Peyer's patch (tissue), 4 donors: ENCODE measurements at regions not wholly inside any gene's neighbourhood (a gene's known extent, or its start where the extent isn't known, plus 50 kb on each side); places are given as distances from the start of the nearest gene placed in this dataset.

Source experiments
- DNase-seq, 3 donors: peaks; one replicate each; pipeline ENCODE4 v3.0.0-alpha.2; 2017 to 2019
- H3K27ac ChIP-seq, 4 donors: fragments of 200-600 bp; sonication (generic); one replicate each; pipeline ENCODE4 v1.5.1; 2016 to 2019
- H3K27me3 ChIP-seq, 2 donors: fragments of 200-600 bp; sonication (generic); one replicate each; pipeline ENCODE4 v1.5.1; 2019
- H3K36me3 ChIP-seq, 3 donors: fragments of 200-600 bp; sonication (generic); one replicate each; pipeline ENCODE4 v1.5.1; 2016 to 2019
- H3K4me1 ChIP-seq, 4 donors: fragments of 200-600 bp; sonication (generic); one replicate each; pipeline ENCODE4 v1.5.1; 2016 to 2019
- H3K4me3 ChIP-seq, 4 donors: fragments of 200-600 bp; sonication (generic); 1 replicate in 3 of 4; 2 replicates in 1 of 4; pipeline ENCODE4 v1.5.1; 2016 to 2019; ENCODE audit warnings: mild to moderate bottlenecking in 1 of 4
- H3K9me3 ChIP-seq, 4 donors: fragments of 200-600 bp; sonication (generic); one replicate each; pipeline ENCODE4 v1.5.1; 2016 to 2019; ENCODE audit warnings: mild to moderate bottlenecking in 1 of 4
- CTCF ChIP-seq, 6 experiments: fragments of 450-650 bp in 4 of 6; fragments of 200-600 bp in 2 of 6; sonication (generic) in 1 of 6; IDR thresholded peaks; one replicate each; pipeline ENCODE4 v1.5.1; 2017 to 2019; ENCODE audit warnings: antibody characterized with exemption in 6 of 6, mild to moderate bottlenecking in 3 of 6, moderate library complexity in 1 of 6
- POLR2A ChIP-seq, 2 donors: fragments of 450-650 bp; IDR thresholded peaks; one replicate each; pipeline ENCODE4 v1.5.1; 2017; ENCODE audit warnings: antibody characterized with exemption in 2 of 2, mild to moderate bottlenecking in 2 of 2, moderate library complexity in 2 of 2

DNA sequence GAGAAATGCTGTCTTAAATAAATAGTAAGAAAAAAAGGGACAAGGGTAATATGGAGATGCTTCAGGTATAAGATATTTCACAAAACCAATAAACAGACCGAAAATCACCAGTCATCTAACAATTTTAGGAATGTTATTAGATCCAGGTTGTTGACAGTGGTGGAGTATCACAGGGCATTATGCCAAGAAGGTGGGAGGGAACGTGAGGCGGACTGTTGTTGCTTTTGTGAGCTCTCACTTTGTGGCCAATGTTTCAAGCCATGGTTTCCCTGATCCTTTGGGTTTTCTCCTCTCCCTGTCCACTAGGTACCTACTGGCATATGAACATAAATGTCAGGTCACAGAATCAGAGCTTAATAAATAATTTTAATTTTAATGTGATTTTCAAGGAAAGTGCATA lies 790.3 kb upstream of the SLITRK1 start:
- Histone ChIP-seq H3K4me1 (no peaks in the 10 kb centered on the region), H3K9me3 (no peaks in the 10 kb centered on the region), H3K4me3 (no peak overlapping the region), H3K27me3 (no peaks in the 10 kb centered on the region), H3K36me3 (no peaks in the 10 kb centered on the region), H3K27ac (no peak overlapping the region)
- TF ChIP-seq CTCF (IDR thresholded peaks at IDR 0.05): no peak
- no peak for TF ChIP-seq POLR2A (IDR thresholded peaks at IDR 0.05)
- DNase-seq: no peak

DNA sequence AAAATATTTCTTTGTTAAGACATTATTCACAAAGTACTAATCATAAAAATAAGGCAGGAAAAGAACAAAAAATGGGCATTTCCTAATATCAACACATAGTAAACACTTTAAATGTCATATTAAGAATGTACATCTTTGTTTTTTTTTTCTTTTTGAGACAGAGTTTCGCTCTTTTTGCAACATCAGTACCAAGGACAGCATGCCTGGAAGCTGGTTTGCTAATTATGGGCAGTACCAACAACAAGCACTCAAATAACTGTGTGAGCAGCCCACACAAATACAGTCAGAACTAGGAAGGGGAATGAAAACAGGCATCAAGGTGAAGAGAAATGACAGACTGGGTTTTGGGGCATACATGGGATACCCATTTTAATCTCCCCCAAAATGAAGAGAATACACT lies 788.0 kb upstream of the SLITRK1 start:
- no peak for DNase-seq
- Histone ChIP-seq H3K36me3 (no peaks in the 10 kb centered on the region), H3K4me3 (no peak overlapping the region), H3K27me3 (no peaks in the 10 kb centered on the region), H3K9me3 (no peaks in the 10 kb centered on the region), H3K27ac (no peak overlapping the region), H3K4me1 (no peaks in the 10 kb centered on the region)
- TF ChIP-seq CTCF (IDR thresholded peaks at IDR 0.05) (no peak), POLR2A (IDR thresholded peaks at IDR 0.05) (no peak)

- Histone ChIP-seq H3K4me1 (no peaks in the 10 kb centered on the region), H3K9me3 (no peaks in the 10 kb centered on the region), H3K27me3 (no peaks in the 10 kb centered on the region), H3K36me3 (no peaks in the 10 kb centered on the region), H3K27ac (peak overlapping the region in 1 of 4 donors; percentile 56), H3K4me3 (no peak overlapping the region)
- TF ChIP-seq POLR2A (IDR thresholded peaks at IDR 0.05) (no peak), CTCF (IDR thresholded peaks at IDR 0.05) (no peak)
- DNase-seq: no peak
Measured at GRCh38 chr13:84668637-84669036, 786.4 kb upstream of the SLITRK1 start.

GRCh38 chr13:84662491-84662890 lies 780.2 kb upstream of the SLITRK1 start:
- H3K27ac ChIP-seq: no peak overlapping the region
- no peaks in the 10 kb centered on the region for H3K9me3 ChIP-seq
- no peak for DNase-seq
- no peaks in the 10 kb centered on the region for H3K4me1 ChIP-seq
- TF ChIP-seq CTCF (IDR thresholded peaks at IDR 0.05) (no peak), POLR2A (IDR thresholded peaks at IDR 0.05) (no peak)
- no peaks in the 10 kb centered on the region for H3K36me3 ChIP-seq
- H3K27me3 ChIP-seq: no peaks in the 10 kb centered on the region
- H3K4me3 ChIP-seq: no peak overlapping the region

DNA sequence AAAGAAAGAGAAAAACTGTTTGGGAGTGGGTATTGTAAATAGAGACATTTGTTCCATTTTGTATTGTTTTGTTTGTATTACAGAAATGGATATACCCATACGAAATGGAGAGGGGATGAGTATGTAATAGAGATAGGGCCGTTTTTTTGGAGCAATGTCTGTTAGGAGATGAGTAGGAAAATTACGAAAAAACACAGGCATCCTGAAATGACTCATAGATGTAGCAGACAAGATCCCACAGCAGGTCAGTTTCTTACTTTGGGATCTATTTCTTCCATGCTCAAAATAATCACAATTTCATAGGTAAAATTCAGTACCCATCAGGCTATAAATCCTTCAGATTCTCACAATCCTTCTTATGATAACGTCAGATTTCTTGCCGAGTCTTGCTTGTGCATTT lies 779.4 kb upstream of the SLITRK1 start:
- no peak overlapping the region for H3K4me3 ChIP-seq
- no peak overlapping the region for H3K27ac ChIP-seq
- TF ChIP-seq POLR2A (IDR thresholded peaks at IDR 0.05): no peak
- TF ChIP-seq CTCF (IDR thresholded peaks at IDR 0.05): no peak
- DNase-seq: no peak
- no peaks in the 10 kb centered on the region for H3K4me1 ChIP-seq
- no peaks in the 10 kb centered on the region for H3K9me3 ChIP-seq
- no peaks in the 10 kb centered on the region for H3K36me3 ChIP-seq
- H3K27me3 ChIP-seq: no peaks in the 10 kb centered on the region

DNA sequence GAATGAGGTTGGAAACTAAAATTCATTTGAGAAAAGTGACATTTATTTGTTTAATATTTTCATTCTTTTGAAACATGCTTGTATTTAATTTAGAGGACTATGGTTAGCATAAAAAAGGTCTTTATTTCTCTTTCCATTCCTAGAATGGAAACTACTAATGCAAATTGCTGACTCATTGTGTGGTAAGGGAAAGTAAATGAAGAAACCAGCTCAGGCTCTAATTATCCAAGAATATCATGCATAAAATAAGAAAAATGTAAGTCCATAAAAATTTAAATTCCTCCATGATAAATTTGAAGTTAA lies 777.0 kb upstream of the SLITRK1 start:
- TF ChIP-seq CTCF (IDR thresholded peaks at IDR 0.05): no peak
- no peak for TF ChIP-seq POLR2A (IDR thresholded peaks at IDR 0.05)
- H3K27ac ChIP-seq: no peak overlapping the region
- no peaks in the 10 kb centered on the region for H3K4me1 ChIP-seq
- H3K4me3 ChIP-seq: no peak overlapping the region
- no peaks in the 10 kb centered on the region for H3K36me3 ChIP-seq
- no peaks in the 10 kb centered on the region for H3K27me3 ChIP-seq
- no peaks in the 10 kb centered on the region for H3K9me3 ChIP-seq
- DNase-seq: no peak
